Esophagus muscularis mucosa (tissue), 4 donors: ENCODE measurements at regions not wholly inside any gene's neighbourhood (a gene's known extent, or its start where the extent isn't known, plus 50 kb on each side); places are given as distances from the start of the nearest gene placed in this dataset.

Experiments
- EP300 ChIP-seq: sonication (generic); formaldehyde crosslinking; IDR thresholded peaks from one replicate; pipeline ENCODE4 v1.6.1; 2017; ENCODE audit warnings: antibody characterized with exemption
- POLR2A ChIP-seq: fragments of 450-650 bp; IDR thresholded peaks from one replicate; pipeline ENCODE4 v1.6.1; 2017; ENCODE audit warnings: antibody characterized with exemption, moderate library complexity, mild to moderate bottlenecking, low read depth
- TF ChIP-seq, protein P1 (sequence below), 3 experiments: fragments of 200-600 bp in 2 of 3; fragments of 450-650 bp in 1 of 3; sonication (generic) in 2 of 3; IDR thresholded peaks; one replicate each; pipeline ENCODE4 v1.5.1; 2017 to 2019; ENCODE audit warnings: antibody characterized with exemption in 3 of 3, mild to moderate bottlenecking in 2 of 3, moderate library complexity in 1 of 3

DNA sequence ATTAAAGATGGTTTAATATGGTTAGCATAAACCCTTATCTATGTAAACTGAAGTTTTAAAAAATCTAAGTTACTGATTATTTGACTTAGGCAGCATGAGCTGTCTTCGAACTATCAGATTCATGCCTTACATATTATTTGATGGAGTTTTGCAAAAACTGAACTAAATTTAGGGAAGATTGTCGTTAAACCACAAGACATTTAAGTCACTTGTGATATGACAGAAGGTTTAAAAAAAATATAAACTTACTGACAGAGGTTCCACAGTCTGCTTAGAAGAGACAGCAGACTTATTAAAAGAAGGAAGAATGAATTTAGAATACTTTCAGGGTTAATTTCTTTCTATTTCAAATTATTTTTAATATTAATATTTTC lies 110.9 kb upstream of the FRY start:
- TF ChIP-seq, protein P1, sequence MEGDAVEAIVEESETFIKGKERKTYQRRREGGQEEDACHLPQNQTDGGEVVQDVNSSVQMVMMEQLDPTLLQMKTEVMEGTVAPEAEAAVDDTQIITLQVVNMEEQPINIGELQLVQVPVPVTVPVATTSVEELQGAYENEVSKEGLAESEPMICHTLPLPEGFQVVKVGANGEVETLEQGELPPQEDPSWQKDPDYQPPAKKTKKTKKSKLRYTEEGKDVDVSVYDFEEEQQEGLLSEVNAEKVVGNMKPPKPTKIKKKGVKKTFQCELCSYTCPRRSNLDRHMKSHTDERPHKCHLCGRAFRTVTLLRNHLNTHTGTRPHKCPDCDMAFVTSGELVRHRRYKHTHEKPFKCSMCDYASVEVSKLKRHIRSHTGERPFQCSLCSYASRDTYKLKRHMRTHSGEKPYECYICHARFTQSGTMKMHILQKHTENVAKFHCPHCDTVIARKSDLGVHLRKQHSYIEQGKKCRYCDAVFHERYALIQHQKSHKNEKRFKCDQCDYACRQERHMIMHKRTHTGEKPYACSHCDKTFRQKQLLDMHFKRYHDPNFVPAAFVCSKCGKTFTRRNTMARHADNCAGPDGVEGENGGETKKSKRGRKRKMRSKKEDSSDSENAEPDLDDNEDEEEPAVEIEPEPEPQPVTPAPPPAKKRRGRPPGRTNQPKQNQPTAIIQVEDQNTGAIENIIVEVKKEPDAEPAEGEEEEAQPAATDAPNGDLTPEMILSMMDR (IDR thresholded peaks at IDR 0.05) = no peak
- TF ChIP-seq POLR2A (no peak), EP300 (no peak)
